K562 (cell line): ENCODE measurements at regions not wholly inside any gene's neighbourhood (a gene's known extent, or its start where the extent isn't known, plus 50 kb on each side); places are given as distances from the start of the nearest gene placed in this dataset.

Experiments used
- ATAC-seq: fragments of 200-7000 bp; cut with Tn5 transposase; 3 replicates; pipeline ENCODE4 v1.9.1; 2020; ENCODE audit warnings: moderate library complexity
- BruUV-seq: library from RNA; stranded (reverse); fragments of 400-500 nt; replicated peaks from 2 replicates; lab custom pipeline; 2021; lab: Mats Ljungman, UMichigan
- CTCF ChIA-PET: fragments of 300-600 bp; formaldehyde crosslinking; extraction: SDS; loops from one replicate; lab custom pipeline; 2021; ENCODE audit warnings: low intra/inter-chr PET ratio; lab: Yijun Ruan, JAX
- POLR2A ChIA-PET: fragments of 300-600, 350-650 bp; sonication (Branson Sonifier 250); formaldehyde crosslinking; extraction: SDS; loops from one replicate; lab custom pipeline; 2021; ENCODE audit warnings: antibody characterized with exemption, inconsistent platforms; lab: Yijun Ruan, JAX
- DNase-seq, 4 experiments: peaks; one replicate each; pipeline versions ENCODE4 v3.0.0 to v3.0.0-alpha.2; 2011 to 2018; ENCODE audit warnings: low spot score in 3 of 4, mixed read lengths in 3 of 4; ENCODE audit errors: extremely low read depth in 1 of 4
- FAIRE-seq: peaks from 2 replicates; lab custom pipeline; 2011; peaks lifted over from hg19 to GRCh38; lab: Jason Lieb, UNC
- H2AFZ ChIP-seq: 2 replicates; pipeline ENCODE4 v1.6.0; 2011; ENCODE audit warnings: low read depth, low read length, control low read depth, inconsistent platforms
- H3K27ac ChIP-seq: fragments of 200-600 bp; 3 replicates; pipeline ENCODE4 v1.8.0; 2011; ENCODE audit warnings: low read depth, mild to moderate bottlenecking, control low read depth, inconsistent platforms, low read length, moderate library complexity, mixed read lengths; ENCODE audit errors: extremely low read depth
- H3K27me3 ChIP-seq, 2 experiments: fragments of 300-600 bp in 1 of 2; 2 replicates in 1 of 2; 3 replicates in 1 of 2; pipeline versions ENCODE4 v1.6.0 to v1.8.0; 2011; ENCODE audit warnings: inconsistent platforms in 2 of 2, low read length in 2 of 2, mild to moderate bottlenecking in 1 of 2, mixed read lengths in 1 of 2, moderate library complexity in 1 of 2; ENCODE audit not compliant: control insufficient read depth in 2 of 2, insufficient read depth in 2 of 2
- H3K36me3 ChIP-seq: fragments of 300-600 bp; 3 replicates; pipeline ENCODE4 v1.8.0; 2011; ENCODE audit warnings: mild to moderate bottlenecking, low read length, inconsistent platforms; ENCODE audit not compliant: control insufficient read depth, insufficient read depth
- H3K4me1 ChIP-seq, 2 experiments: fragments of 200-600 bp in 1 of 2; replicated peaks in 1 of 2; 2 replicates in 1 of 2; 3 replicates in 1 of 2; pipeline versions ENCODE4 v1.5.1 to v1.8.0; 2011; ENCODE audit warnings: inconsistent platforms in 2 of 2, low read length in 2 of 2, mild to moderate bottlenecking in 1 of 2, mixed read lengths in 1 of 2, moderate library complexity in 1 of 2; ENCODE audit not compliant: control insufficient read depth in 2 of 2, insufficient read depth in 2 of 2
- H3K4me2 ChIP-seq: 2 replicates; pipeline ENCODE4 v1.6.1; 2011; ENCODE audit warnings: low read length, control low read depth, inconsistent platforms, mixed read lengths; ENCODE audit not compliant: insufficient read depth
- H3K4me3 ChIP-seq: fragments of 200-600 bp; sonication (generic), shearing (Covaris generic); 2 replicates; pipeline ENCODE4 v1.5.1; 2016; ENCODE audit warnings: control low read depth, inconsistent platforms
- H3K79me2 ChIP-seq: fragments of 200-600 bp; 3 replicates; pipeline ENCODE4 v1.8.0; 2011; ENCODE audit warnings: low read length, inconsistent platforms; ENCODE audit not compliant: control insufficient read depth, insufficient read depth
- H3K9ac ChIP-seq, 2 experiments: 2 replicates each; pipeline versions ENCODE4 v1.6.0 to v1.6.1; 2011; ENCODE audit warnings: low read depth in 2 of 2, low read length in 2 of 2, control low read depth in 1 of 2, inconsistent platforms in 1 of 2, mild to moderate bottlenecking in 1 of 2, mixed read lengths in 1 of 2; ENCODE audit not compliant: insufficient read depth in 1 of 2
- H3K9me1 ChIP-seq: one replicate; pipeline ENCODE4 v1.6.0; 2011; ENCODE audit warnings: inconsistent platforms, mild to moderate bottlenecking, low read length, moderate library complexity; ENCODE audit not compliant: control insufficient read depth, insufficient read depth
- H3K9me3 ChIP-seq: replicated peaks from 2 replicates; pipeline ENCODE4 v1.5.1; 2011; ENCODE audit warnings: low read depth, low read length, inconsistent platforms; ENCODE audit not compliant: control insufficient read depth, insufficient read depth
- H4K20me1 ChIP-seq: replicated peaks from 2 replicates; pipeline ENCODE4 v1.6.1; 2011; ENCODE audit warnings: low read length, inconsistent platforms, mixed read lengths; ENCODE audit not compliant: control insufficient read depth, insufficient read depth
- CEBPB ChIP-seq: fragments of 450-650 bp; IDR thresholded peaks from 2 replicates; pipeline ENCODE4 v1.6.1; 2016; ENCODE audit warnings: missing genetic modification characterization, missing compliant biosample characterization
- HNRNPK ChIP-seq: fragments of 200-400 bp; formaldehyde crosslinking; IDR thresholded peaks from one replicate; pipeline ENCODE4 v1.6.1; 2018; ENCODE audit warnings: mild to moderate bottlenecking, low read depth, low read length; ENCODE audit not compliant: poor library complexity, severe bottlenecking
- L3MBTL2 ChIP-seq: fragments of 450-650 bp; IDR thresholded peaks from 2 replicates; pipeline ENCODE4 v1.6.1; 2016; ENCODE audit warnings: mild to moderate bottlenecking, moderate library complexity
- MCM3 ChIP-seq: fragments of 450-650 bp; IDR thresholded peaks from 2 replicates; pipeline ENCODE4 v1.6.1; 2016
- MYC ChIP-seq, 2 experiments: fragments of 250-450 bp in 1 of 2; sonication (Bioruptor Pico) in 1 of 2; IDR thresholded peaks; 2 replicates each; pipeline versions ENCODE4 v1.5.1 to v1.6.1; 2012 to 2021; ENCODE audit warnings: low read depth in 2 of 2, borderline replicate concordance in 1 of 2, improper control_type of control experiment in 1 of 2, low read length in 1 of 2, mild to moderate bottlenecking in 1 of 2, moderate library complexity in 1 of 2
- RFX1 ChIP-seq: fragments of 450-650 bp; IDR thresholded peaks from 2 replicates; pipeline ENCODE4 v1.6.1; 2016; ENCODE audit warnings: mild to moderate bottlenecking, moderate library complexity
- SLC30A9 ChIP-seq: fragments of 250-450 bp; sonication (Bioruptor Pico); IDR thresholded peaks from 2 replicates; pipeline ENCODE4 v1.8.0; 2022; ENCODE audit warnings: mild to moderate bottlenecking, moderate library complexity
- ZKSCAN8 ChIP-seq: fragments of 200-800 bp; sonication (Bioruptor generic); IDR thresholded peaks from 2 replicates; pipeline ENCODE4 v1.6.1; 2016; ENCODE audit warnings: missing genetic modification characterization, missing compliant biosample characterization
- ZNF239 ChIP-seq: fragments of 250-450 bp; sonication (Bioruptor Pico); IDR thresholded peaks from 2 replicates; pipeline ENCODE4 v1.4.0; 2020; ENCODE audit warnings: mild to moderate bottlenecking
- ZNF695 ChIP-seq: fragments of 450-650 bp; formaldehyde crosslinking; IDR thresholded peaks from 2 replicates; pipeline ENCODE4 v1.4.0; 2020; ENCODE audit warnings: mild to moderate bottlenecking, moderate library complexity
- whole genome bisulfite sequencing: fragments of 100-300 bp; shearing (Covaris generic); methylation state at CpG from one replicate; pipeline ENCODE4 v1.1.6; 2016; ENCODE audit warnings: low coverage, mixed read lengths; ENCODE audit not compliant: insufficient coverage; ENCODE audit errors: missing lambda C conversion rate; 5-methylcytosine and 5-hydroxymethylcytosine counted together
- in situ Hi-C: fragments of 300-500 bp; cut with MboI; formaldehyde crosslinking; loops from 4 replicates; pipeline ENCODE4 v1.15.0; 2018; ENCODE audit warnings: inconsistent platforms, mixed read lengths
- intact Hi-C: fragments of 100-400 bp; cut with micrococcal nuclease; formaldehyde crosslinking; loops from 2 replicates; pipeline ENCODE4 v1.14.2; 2022
- TF ChIP-seq, protein P1 (sequence below): IDR thresholded peaks from 3 replicates; pipeline ENCODE4 v1.6.1; 2011; ENCODE audit warnings: borderline replicate concordance, mild to moderate bottlenecking; ENCODE audit not compliant: insufficient read length, insufficient read depth
- TF ChIP-seq, protein P2 (sequence below): sonication (generic); formaldehyde crosslinking; IDR thresholded peaks from 2 replicates; pipeline ENCODE4 v1.8.0; 2022; ENCODE audit warnings: mild to moderate bottlenecking, missing genetic modification reagents
- TF ChIP-seq, protein P3 (sequence below): sonication (generic); formaldehyde crosslinking; IDR thresholded peaks from 2 replicates; pipeline ENCODE4 v1.8.0; 2023; ENCODE audit warnings: mild to moderate bottlenecking, missing genetic modification reagents

DNA sequence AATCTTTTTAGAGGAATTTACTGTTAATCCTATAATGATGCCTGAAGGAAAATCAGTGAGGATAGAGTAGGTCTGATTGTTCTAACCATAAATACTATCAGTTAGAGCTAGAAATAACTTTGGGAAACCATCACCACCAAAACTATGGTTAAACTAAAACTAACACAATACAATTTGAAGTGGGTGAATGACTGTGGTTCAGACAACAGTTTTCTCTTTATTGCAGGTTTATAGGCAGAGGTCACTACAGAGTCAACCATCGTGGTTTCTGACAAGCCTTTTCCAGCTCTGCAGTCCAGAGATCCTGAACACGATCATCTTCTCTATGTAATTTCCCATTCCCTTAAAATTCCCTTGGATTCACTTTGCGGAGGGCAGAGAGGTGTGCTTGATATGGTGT is 134.3 kb downstream of the IBTK start:
- Histone ChIP-seq H3K9ac (no peak overlapping the region), H3K9me1 (no peaks in the 10 kb centered on the region), H4K20me1 (no peaks in the 10 kb centered on the region), H3K4me3 (no peak overlapping the region), H3K27me3 (peaks cover 2 to 6% of the 10 kb centered on the region in 2 experiments; a peak in 3 of 5 replicates), H3K4me1 (no peaks in the 10 kb centered on the region), H3K4me2 (no peak overlapping the region), H3K36me3 (no peaks in the 10 kb centered on the region), H3K27ac (no peak overlapping the region), H3K79me2 (no peaks in the 10 kb centered on the region), H2AFZ (no peak overlapping the region), H3K9me3 (no peaks in the 10 kb centered on the region)
- DNase-seq (no peak), FAIRE-seq (no peak), ATAC-seq (no peak)
- intact Hi-C loops (no loop called here), in situ Hi-C loops (no loop called here)
- ChIA-PET CTCF (no interaction called here), POLR2A (no interaction called here)
- TF ChIP-seq ZNF239 (CRISPR knock-in tag) = no peak
- no peak for TF ChIP-seq ZKSCAN8 (CRISPR knock-in tag)
- no peak for TF ChIP-seq HNRNPK
- TF ChIP-seq, protein P1, sequence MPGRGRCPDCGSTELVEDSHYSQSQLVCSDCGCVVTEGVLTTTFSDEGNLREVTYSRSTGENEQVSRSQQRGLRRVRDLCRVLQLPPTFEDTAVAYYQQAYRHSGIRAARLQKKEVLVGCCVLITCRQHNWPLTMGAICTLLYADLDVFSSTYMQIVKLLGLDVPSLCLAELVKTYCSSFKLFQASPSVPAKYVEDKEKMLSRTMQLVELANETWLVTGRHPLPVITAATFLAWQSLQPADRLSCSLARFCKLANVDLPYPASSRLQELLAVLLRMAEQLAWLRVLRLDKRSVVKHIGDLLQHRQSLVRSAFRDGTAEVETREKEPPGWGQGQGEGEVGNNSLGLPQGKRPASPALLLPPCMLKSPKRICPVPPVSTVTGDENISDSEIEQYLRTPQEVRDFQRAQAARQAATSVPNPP = no peak
- TF ChIP-seq, protein P2, sequence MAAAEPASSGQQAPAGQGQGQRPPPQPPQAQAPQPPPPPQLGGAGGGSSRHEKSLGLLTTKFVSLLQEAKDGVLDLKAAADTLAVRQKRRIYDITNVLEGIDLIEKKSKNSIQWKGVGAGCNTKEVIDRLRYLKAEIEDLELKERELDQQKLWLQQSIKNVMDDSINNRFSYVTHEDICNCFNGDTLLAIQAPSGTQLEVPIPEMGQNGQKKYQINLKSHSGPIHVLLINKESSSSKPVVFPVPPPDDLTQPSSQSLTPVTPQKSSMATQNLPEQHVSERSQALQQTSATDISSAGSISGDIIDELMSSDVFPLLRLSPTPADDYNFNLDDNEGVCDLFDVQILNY (CRISPR knock-in tag) = no peak
- TF ChIP-seq RFX1 = no peak
- TF ChIP-seq MCM3 = no peak
- no peak for TF ChIP-seq MYC (IDR thresholded peaks at IDR 0.05; ENCODE audit: low read depth, low read length)
- no peak for TF ChIP-seq MYC (CRISPR knock-in tag; IDR thresholded peaks at IDR 0.05; ENCODE audit: borderline replicate concordance, low read depth)
- no peak for TF ChIP-seq L3MBTL2
- no peak for TF ChIP-seq ZNF695 (CRISPR knock-in tag)
- TF ChIP-seq, protein P3, sequence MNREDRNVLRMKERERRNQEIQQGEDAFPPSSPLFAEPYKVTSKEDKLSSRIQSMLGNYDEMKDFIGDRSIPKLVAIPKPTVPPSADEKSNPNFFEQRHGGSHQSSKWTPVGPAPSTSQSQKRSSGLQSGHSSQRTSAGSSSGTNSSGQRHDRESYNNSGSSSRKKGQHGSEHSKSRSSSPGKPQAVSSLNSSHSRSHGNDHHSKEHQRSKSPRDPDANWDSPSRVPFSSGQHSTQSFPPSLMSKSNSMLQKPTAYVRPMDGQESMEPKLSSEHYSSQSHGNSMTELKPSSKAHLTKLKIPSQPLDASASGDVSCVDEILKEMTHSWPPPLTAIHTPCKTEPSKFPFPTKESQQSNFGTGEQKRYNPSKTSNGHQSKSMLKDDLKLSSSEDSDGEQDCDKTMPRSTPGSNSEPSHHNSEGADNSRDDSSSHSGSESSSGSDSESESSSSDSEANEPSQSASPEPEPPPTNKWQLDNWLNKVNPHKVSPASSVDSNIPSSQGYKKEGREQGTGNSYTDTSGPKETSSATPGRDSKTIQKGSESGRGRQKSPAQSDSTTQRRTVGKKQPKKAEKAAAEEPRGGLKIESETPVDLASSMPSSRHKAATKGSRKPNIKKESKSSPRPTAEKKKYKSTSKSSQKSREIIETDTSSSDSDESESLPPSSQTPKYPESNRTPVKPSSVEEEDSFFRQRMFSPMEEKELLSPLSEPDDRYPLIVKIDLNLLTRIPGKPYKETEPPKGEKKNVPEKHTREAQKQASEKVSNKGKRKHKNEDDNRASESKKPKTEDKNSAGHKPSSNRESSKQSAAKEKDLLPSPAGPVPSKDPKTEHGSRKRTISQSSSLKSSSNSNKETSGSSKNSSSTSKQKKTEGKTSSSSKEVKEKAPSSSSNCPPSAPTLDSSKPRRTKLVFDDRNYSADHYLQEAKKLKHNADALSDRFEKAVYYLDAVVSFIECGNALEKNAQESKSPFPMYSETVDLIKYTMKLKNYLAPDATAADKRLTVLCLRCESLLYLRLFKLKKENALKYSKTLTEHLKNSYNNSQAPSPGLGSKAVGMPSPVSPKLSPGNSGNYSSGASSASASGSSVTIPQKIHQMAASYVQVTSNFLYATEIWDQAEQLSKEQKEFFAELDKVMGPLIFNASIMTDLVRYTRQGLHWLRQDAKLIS (CRISPR knock-in tag) = no peak
- no peak for TF ChIP-seq CEBPB (tag)
- no peak for TF ChIP-seq SLC30A9 (CRISPR knock-in tag)
- BruUV-seq = no TSS peak
- 0% methylated on average over 3 of the region's 3 CpGs for WGBS
